Liver (tissue), 8 donors: ENCODE measurements at regions not wholly inside any gene's neighbourhood (a gene's known extent, or its start where the extent isn't known, plus 50 kb on each side); places are given as distances from the start of the nearest gene placed in this dataset.

Experiments
- DNase-seq: peaks from one replicate; pipeline ENCODE4 v3.0.0-alpha.2; 2017; ENCODE audit warnings: low spot score
- H3K27ac ChIP-seq, 2 donors: one replicate each; pipeline ENCODE4 v1.7.0; 2013; ENCODE audit warnings: inconsistent platforms in 2 of 2, low read length in 2 of 2, control low read depth in 1 of 2, low read depth in 1 of 2, mild to moderate bottlenecking in 1 of 2
- H3K27me3 ChIP-seq, 4 donors: one replicate each; pipeline versions ENCODE4 v1.6.1 to v1.7.0; 2013; ENCODE audit warnings: low read length in 3 of 4, inconsistent platforms in 1 of 4, mild to moderate bottlenecking in 1 of 4, moderate library complexity in 1 of 4; ENCODE audit not compliant: control insufficient read depth in 4 of 4, insufficient read depth in 4 of 4
- H3K36me3 ChIP-seq, 4 donors: one replicate each; pipeline versions ENCODE4 v1.6.1 to v1.7.0; 2013; ENCODE audit warnings: low read length in 3 of 4, mild to moderate bottlenecking in 3 of 4, low read depth in 1 of 4, moderate library complexity in 1 of 4; ENCODE audit not compliant: control insufficient read depth in 4 of 4, insufficient read depth in 3 of 4
- H3K4me1 ChIP-seq, 4 donors: one replicate each; pipeline versions ENCODE4 v1.6.1 to v1.7.0; 2013; ENCODE audit warnings: low read length in 3 of 4, mild to moderate bottlenecking in 3 of 4, moderate library complexity in 1 of 4; ENCODE audit not compliant: control insufficient read depth in 4 of 4, insufficient read depth in 4 of 4
- H3K4me3 ChIP-seq, 3 donors: one replicate each; pipeline versions ENCODE4 v1.6.1 to v1.7.0; 2013; ENCODE audit warnings: low read length in 3 of 3, control low read depth in 1 of 3, low read depth in 1 of 3, mild to moderate bottlenecking in 1 of 3
- H3K9ac ChIP-seq, 2 donors: one replicate each; pipeline ENCODE4 v1.7.0; 2013; ENCODE audit warnings: low read length in 2 of 2, mild to moderate bottlenecking in 2 of 2, moderate library complexity in 2 of 2, control low read depth in 1 of 2, low read depth in 1 of 2
- H3K9me3 ChIP-seq, 4 donors: one replicate each; pipeline versions ENCODE4 v1.6.1 to v1.7.0; 2013; ENCODE audit warnings: low read length in 3 of 4; ENCODE audit not compliant: control insufficient read depth in 4 of 4
- ATF3 ChIP-seq: IDR thresholded peaks from 2 replicates; pipeline ENCODE4 v1.6.1; 2016; ENCODE audit warnings: antibody characterized with exemption
- CTCF ChIP-seq: fragments of 150-350 bp; IDR thresholded peaks from 2 replicates; pipeline ENCODE4 v1.5.1; 2017; ENCODE audit warnings: improper control_type of control experiment, low read depth, low read length; ENCODE audit not compliant: missing input control
- EGR1 ChIP-seq, 2 donors: IDR thresholded peaks; 2 replicates each; pipeline ENCODE4 v1.6.1; 2016 to 2018; ENCODE audit warnings: antibody characterized with exemption in 2 of 2, low read depth in 2 of 2
- FOXA1 ChIP-seq: IDR thresholded peaks from 2 replicates; pipeline ENCODE4 v1.6.1; 2016; ENCODE audit warnings: antibody characterized with exemption
- FOXA2 ChIP-seq: IDR thresholded peaks from 2 replicates; pipeline ENCODE4 v1.6.1; 2016; ENCODE audit warnings: antibody characterized with exemption
- GABPA ChIP-seq, 2 donors: IDR thresholded peaks in 1 of 2; conservative IDR thresholded peaks in 1 of 2; 2 replicates each; pipeline ENCODE4 v1.6.1; 2016; ENCODE audit warnings: antibody characterized with exemption in 2 of 2, mild to moderate bottlenecking in 1 of 2, moderate library complexity in 1 of 2
- HNF4A ChIP-seq, 2 donors: conservative IDR thresholded peaks; 2 replicates each; pipeline ENCODE4 v1.6.1; 2016; ENCODE audit warnings: antibody characterized with exemption in 2 of 2, mild to moderate bottlenecking in 2 of 2
- HNF4G ChIP-seq: IDR thresholded peaks from 2 replicates; pipeline ENCODE4 v1.6.1; 2016; ENCODE audit warnings: antibody characterized with exemption
- JUND ChIP-seq, 2 donors: IDR thresholded peaks; 2 replicates each; pipeline ENCODE4 v1.6.1; 2016; ENCODE audit warnings: antibody characterized with exemption in 2 of 2
- MAX ChIP-seq: IDR thresholded peaks from 2 replicates; pipeline ENCODE4 v1.6.1; 2016; ENCODE audit warnings: antibody characterized with exemption
- NR2F2 ChIP-seq: IDR thresholded peaks from 2 replicates; pipeline ENCODE4 v1.6.1; 2016; ENCODE audit warnings: antibody characterized with exemption
- RAD21 ChIP-seq, 2 donors: IDR thresholded peaks; 2 replicates each; pipeline ENCODE4 v1.6.1; 2016; ENCODE audit warnings: antibody characterized with exemption in 2 of 2, mild to moderate bottlenecking in 2 of 2
- REST ChIP-seq: IDR thresholded peaks from 2 replicates; pipeline ENCODE4 v1.6.1; 2016; ENCODE audit warnings: antibody characterized with exemption, mild to moderate bottlenecking
- RXRA ChIP-seq, 2 donors: IDR thresholded peaks; 2 replicates each; pipeline ENCODE4 v1.6.1; 2017 to 2018; ENCODE audit warnings: antibody characterized with exemption in 2 of 2, mild to moderate bottlenecking in 1 of 2
- SP1 ChIP-seq: IDR thresholded peaks from 2 replicates; pipeline ENCODE4 v1.6.1; 2018; ENCODE audit warnings: antibody characterized with exemption, mild to moderate bottlenecking
- TAF1 ChIP-seq: conservative IDR thresholded peaks from 2 replicates; pipeline ENCODE4 v1.6.1; 2016; ENCODE audit warnings: antibody characterized with exemption, mild to moderate bottlenecking
- YY1 ChIP-seq: IDR thresholded peaks from 2 replicates; pipeline ENCODE4 v1.6.1; 2016; ENCODE audit warnings: antibody characterized with exemption, mild to moderate bottlenecking
- ZBTB33 ChIP-seq: IDR thresholded peaks from 2 replicates; pipeline ENCODE4 v1.6.1; 2016; ENCODE audit warnings: antibody characterized with exemption
- WGBS: extraction: QIAGEN DNeasy Blood & Tissue Kit; methylation state at CpG from one replicate; pipeline ENCODE4 v1.1.7; 2013; 5-methylcytosine and 5-hydroxymethylcytosine counted together
- donor health status: healthy.
- donor health status: healthy.
- donor health status: healthy.
- donor health status: healthy.
- donor health status: healthy.

GRCh38 chr5:25027061-25027460 is 382.3 kb upstream of the CDH10 start:
- H3K9ac ChIP-seq = no peak overlapping the region
- no peak for DNase-seq
- H3K36me3 ChIP-seq = no peaks in the 10 kb centered on the region
- no peak overlapping the region for H3K27ac ChIP-seq
- H3K4me3 ChIP-seq = no peak overlapping the region
- 59% methylated on average over 2 of the region's 2 CpGs for WGBS
- H3K4me1 ChIP-seq = peaks cover 0 to 1% (median 0%) of the 10 kb centered on the region in 4 donors
- TF ChIP-seq HNF4A (conservative IDR thresholded peaks at IDR 0.05) = no peak
- TF ChIP-seq FOXA2 = no peak
- no peak for TF ChIP-seq TAF1
- TF ChIP-seq EGR1 (IDR thresholded peaks at IDR 0.05; ENCODE audit: low read depth in 2 of 2) = no peak
- TF ChIP-seq FOXA1 = no peak
- no peaks in the 10 kb centered on the region for H3K9me3 ChIP-seq
- no peaks in the 10 kb centered on the region for H3K27me3 ChIP-seq

GRCh38 chr5:25025831-25026230 is 381.1 kb upstream of the CDH10 start:
- H3K27me3 ChIP-seq = no peaks in the 10 kb centered on the region
- DNase-seq = no peak
- no peak overlapping the region for H3K9ac ChIP-seq
- H3K4me3 ChIP-seq = no peak overlapping the region
- no peak for TF ChIP-seq HNF4G
- no peak for TF ChIP-seq CTCF
- no peak for TF ChIP-seq ZBTB33
- TF ChIP-seq YY1 = no peak
- no peak for TF ChIP-seq REST
- no peak for TF ChIP-seq JUND (IDR thresholded peaks at IDR 0.05)
- no peak for TF ChIP-seq RAD21 (IDR thresholded peaks at IDR 0.05)
- no peak for TF ChIP-seq TAF1
- no peak for TF ChIP-seq MAX
- TF ChIP-seq NR2F2 = no peak
- TF ChIP-seq RXRA (IDR thresholded peaks at IDR 0.05) = no peak
- no peak for TF ChIP-seq GABPA (IDR thresholded peaks at IDR 0.05 in 1 of 2, conservative IDR thresholded peaks at IDR 0.05 in 1 of 2)
- TF ChIP-seq ATF3 = no peak
- TF ChIP-seq FOXA2 = no peak
- no peak for TF ChIP-seq SP1
- no peak for TF ChIP-seq FOXA1
- no peak for TF ChIP-seq EGR1 (IDR thresholded peaks at IDR 0.05; ENCODE audit: low read depth in 2 of 2)
- TF ChIP-seq HNF4A (conservative IDR thresholded peaks at IDR 0.05) = no peak
- H3K27ac ChIP-seq = no peak overlapping the region
- no peaks in the 10 kb centered on the region for H3K36me3 ChIP-seq
- H3K4me1 ChIP-seq = peaks cover 0 to 1% (median 0%) of the 10 kb centered on the region in 4 donors
- WGBS = 69% methylated on average over 4 of the region's 4 CpGs
- H3K9me3 ChIP-seq = no peaks in the 10 kb centered on the region
